DLD1 (cell line): ENCODE measurements at regions not wholly inside any gene's neighbourhood (a gene's known extent, or its start where the extent isn't known, plus 50 kb on each side); places are given as distances from the start of the nearest gene placed in this dataset.
"Not testable (repeated sequence)": the region's sequence is repeated elsewhere in the genome, so short reads cannot be mapped to it uniquely, and the experiment has no call there.

Source experiments
- in situ Hi-C: cut with HindIII; loops from 2 replicates; pipeline ENCODE4 v1.10.0; 2017; ENCODE audit warnings: low sequenced_read_pairs

- in situ Hi-C loops: no loop called here
These were observed 405.9 kb upstream of the KLF6 start for GRCh38 chr10:4190876-4191275.

GRCh38 chr10:4189281-4189680 lies 404.3 kb upstream of the KLF6 start:
- in situ Hi-C loops: no loop called here

DNA sequence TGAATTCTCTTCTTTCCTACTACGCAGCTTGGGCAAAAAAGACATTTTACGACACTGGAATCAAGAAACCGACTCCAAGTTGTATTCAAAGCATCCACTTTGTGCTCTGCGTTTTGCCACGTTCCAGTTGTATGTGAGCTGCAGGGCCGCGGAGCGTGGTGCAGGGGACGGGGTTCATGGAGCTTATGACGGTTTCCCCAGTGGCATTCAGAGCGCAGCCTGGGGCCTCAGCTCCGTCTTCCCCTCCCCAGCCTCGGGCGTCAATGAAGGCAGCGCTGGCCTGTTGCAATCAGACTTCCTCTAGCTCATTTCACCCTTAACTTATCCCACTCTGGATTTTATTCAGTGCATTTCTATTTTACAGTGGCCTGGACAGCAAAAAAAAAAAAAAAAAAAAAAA lies 403.4 kb upstream of the KLF6 start:
- in situ Hi-C loops: no loop called here

- in situ Hi-C loops: no loop called here
These were observed 402.0 kb upstream of the KLF6 start for GRCh38 chr10:4186849-4187540.

DNA sequence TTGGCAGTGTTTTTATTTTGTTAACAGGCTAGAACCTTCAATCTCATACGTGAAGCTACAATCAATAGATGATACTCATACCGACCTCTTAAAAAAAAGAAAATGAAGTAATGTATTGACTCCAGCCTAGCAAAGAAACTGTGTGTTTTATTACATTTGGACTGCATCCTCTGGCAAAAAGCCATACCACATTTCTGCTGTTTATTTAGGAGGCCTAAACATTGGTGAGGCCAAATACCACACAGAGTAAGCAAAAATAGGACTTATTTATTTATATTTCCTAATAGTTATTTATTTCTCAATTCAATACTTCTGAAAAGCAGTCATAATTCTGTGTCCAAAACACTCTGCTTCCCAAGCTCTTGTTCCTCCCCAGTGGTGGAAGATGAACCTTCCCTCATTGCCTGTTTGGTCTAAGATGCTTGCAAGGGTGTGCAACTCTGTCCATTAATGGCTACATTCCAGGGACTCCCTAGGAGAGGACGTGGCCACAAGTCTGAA lies 398.8 kb upstream of the KLF6 start:
- in situ Hi-C loops: no loop called here

- in situ Hi-C loops: no loop called here
These were observed 396.6 kb upstream of the KLF6 start for GRCh38 chr10:4181621-4182049.

DNA sequence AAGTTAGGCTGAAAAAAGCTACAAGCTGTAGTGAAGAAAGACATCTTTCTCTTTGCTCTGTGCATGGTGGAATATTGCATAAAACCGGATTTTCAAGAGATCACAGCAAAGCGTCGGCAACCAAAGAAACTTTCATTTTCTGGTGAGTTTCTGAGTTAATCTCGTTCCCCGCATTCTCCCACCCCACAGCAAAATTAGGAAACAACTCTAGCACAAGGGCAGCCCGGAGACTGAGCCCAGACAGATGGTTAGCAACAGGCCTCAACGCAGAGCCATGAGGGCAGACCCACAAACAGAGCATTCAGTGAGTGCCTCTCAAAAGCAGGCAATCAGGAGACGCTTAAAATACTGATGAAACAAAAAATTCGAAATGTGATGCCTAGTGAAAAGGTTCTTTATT lies 396.1 kb upstream of the KLF6 start:
- in situ Hi-C loops: no loop called here

- in situ Hi-C loops: no loop called here
These were observed 392.8 kb upstream of the KLF6 start for GRCh38 chr10:4177791-4178190.

DNA sequence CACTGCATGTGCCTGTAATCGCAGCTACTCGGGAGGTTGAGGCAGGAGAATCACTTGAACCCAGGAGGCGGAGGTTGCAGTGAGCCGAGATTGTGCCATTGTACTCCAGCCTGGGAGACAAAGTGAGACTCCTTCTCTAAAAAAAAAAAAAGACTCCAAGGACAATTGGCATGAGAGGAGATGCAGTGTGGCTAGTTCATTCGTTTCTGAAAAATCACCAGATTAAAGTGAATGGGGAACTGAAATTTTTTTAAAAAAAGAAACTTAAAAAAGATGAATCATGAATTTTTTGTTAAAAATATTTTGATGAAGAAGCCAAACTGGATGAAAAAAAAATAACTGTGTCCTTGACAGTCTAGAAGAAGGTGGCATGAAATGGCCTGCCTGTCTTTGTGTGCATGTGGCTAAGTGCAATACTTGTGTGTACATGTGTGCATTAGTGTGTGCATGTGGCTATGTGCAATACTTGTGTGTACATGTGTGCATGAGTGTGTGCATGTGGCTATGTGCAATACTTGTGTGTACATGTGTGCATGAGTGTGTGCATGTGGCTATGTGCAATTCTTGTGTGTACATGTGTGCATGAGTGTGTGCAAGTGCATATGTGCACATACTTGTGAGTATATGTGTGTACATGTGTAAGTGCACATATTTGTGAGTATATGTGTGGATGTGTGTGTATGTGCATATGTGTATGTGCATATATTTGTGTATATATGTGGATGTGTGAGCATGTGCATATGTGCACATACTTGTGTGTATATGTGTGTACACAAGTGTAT lies 391.7 kb upstream of the KLF6 start:
- in situ Hi-C loops: no loop called here

GRCh38 chr10:4174197-4174596 lies 389.2 kb upstream of the KLF6 start:
- in situ Hi-C loops: no loop called here

- in situ Hi-C loops: no loop called here
These were observed 385.8 kb upstream of the KLF6 start for GRCh38 chr10:4170633-4171314.

- in situ Hi-C loops: no loop called here
These were observed 385.2 kb upstream of the KLF6 start for GRCh38 chr10:4170181-4170580.

DNA sequence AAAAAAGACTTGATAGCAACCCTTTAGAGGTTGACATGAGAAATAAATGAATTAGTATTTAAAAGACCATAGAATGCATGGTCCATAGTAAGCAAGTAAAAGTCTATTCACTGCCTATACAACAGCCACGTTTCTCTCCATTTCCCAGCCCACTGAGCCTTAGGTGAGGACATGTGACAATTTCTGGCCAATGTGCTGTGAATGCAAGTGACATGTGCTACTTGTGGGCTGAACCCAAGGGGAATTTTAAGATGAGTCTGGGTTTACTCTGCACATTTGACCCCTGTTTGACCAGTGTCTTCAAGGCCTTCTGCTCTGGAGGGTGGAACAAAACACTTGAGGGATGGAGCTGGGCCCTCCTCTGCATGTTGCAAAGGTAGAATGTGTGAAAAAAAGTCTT lies 384.4 kb upstream of the KLF6 start:
- in situ Hi-C loops: no loop called here

- in situ Hi-C loops: no loop called here
These were observed 382.2 kb upstream of the KLF6 start for GRCh38 chr10:4167216-4167615.

- in situ Hi-C loops: no loop called here
These were observed 377.7 kb upstream of the KLF6 start for GRCh38 chr10:4162571-4163286.

- in situ Hi-C loops: no loop called here
These were observed 374.2 kb upstream of the KLF6 start for GRCh38 chr10:4159173-4159572.

GRCh38 chr10:4154191-4154715 lies 369.2 kb upstream of the KLF6 start:
- in situ Hi-C loops: no loop called here

DNA sequence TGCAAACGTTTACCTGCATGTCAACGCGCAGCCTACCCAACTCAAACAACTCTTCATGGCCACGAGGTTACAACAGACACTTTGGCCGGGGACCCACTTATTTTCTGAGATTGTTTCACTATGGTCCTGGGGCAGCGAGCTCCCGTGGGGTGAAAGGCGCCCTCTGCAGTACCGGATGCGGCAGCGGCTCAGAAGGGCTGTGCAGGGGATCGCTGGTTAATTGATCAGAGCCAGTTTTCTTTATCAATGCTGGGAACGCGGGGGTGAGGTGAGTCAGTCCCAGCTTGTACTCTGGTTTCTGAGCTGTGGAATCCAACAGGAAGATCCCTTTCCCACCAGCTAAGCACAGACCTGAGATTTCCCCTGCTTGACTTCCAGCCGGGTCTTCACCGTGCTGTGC lies 366.5 kb upstream of the KLF6 start:
- in situ Hi-C loops: no loop called here

DNA sequence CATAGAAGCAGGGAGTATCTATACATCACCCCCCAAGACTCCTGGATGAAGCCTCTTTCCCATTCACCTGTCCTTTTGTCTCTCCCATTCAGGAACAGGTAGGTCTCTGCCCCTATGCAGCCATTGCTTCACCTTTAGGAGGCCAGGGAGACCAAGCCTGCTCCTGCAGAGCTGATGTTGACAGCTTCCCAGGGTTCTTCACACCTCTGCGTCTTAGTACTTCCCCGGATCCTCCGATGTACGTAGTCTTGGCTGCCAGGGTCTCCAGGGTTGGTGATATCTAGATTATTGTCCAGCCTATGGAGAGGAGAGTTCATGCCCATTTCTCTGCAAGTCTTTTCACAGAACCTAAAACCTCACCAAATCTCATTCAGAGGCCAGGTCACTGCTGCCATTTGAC lies 365.7 kb upstream of the KLF6 start:
- in situ Hi-C loops: no loop called here

GRCh38 chr10:4149460-4149859 lies 364.5 kb upstream of the KLF6 start:
- in situ Hi-C loops: not testable (repeated sequence)

DNA sequence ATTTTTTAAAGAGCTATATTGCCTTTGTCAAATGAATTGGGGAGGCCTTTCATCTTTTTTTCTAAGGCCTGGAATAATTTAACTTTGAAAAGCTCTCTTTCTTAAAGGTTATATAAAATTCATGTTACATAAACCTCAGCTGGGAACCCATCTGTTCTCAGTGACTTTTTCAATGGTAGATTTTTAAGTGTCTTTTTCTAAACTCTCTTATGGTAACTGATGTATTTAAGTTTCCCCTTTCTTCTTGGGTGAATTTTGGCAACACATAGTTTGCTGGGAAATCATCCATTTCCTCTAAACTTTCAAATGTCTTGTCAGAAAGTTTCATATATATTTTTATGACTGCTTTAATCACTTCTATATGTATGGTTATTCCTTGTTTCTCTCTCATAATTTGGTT lies 362.2 kb upstream of the KLF6 start:
- in situ Hi-C loops: no loop called here
